ENCODE measurements at regions not wholly inside any gene's neighbourhood (a gene's known extent, or its start where the extent isn't known, plus 50 kb on each side); places are given as distances from the start of the nearest gene placed in this dataset.
"Not testable (repeated sequence)": the region's sequence is repeated elsewhere in the genome, so short reads cannot be mapped to it uniquely, and the experiment has no call there.

- H2AFZ ChIP-seq (ENCODE audit: low read depth, low read length): no peak overlapping the region
- H3K9me3 ChIP-seq (ENCODE audit: low read length): peaks cover 2% of the 10 kb centered on the region
- no peaks in the 10 kb centered on the region for H3K36me3 ChIP-seq (ENCODE audit: insufficient read depth, low read length)
- peaks cover 12% of the 10 kb centered on the region for H3K4me1 ChIP-seq (ENCODE audit: insufficient read depth, low read length)
- H3K27me3 ChIP-seq (ENCODE audit: insufficient read depth, low read length): no peaks in the 10 kb centered on the region
- no peak overlapping the region for H3K4me3 ChIP-seq (ENCODE audit: low read length)
These were observed 185.5 kb downstream of the HSD17B3 start for GRCh38 chr9:96116275-96117064.

GRCh38 chr9:96115836-96116235, 186.1 kb downstream of the HSD17B3 start:
- Histone ChIP-seq H3K36me3 (ENCODE audit: insufficient read depth, low read length) (no peaks in the 10 kb centered on the region), H3K4me1 (ENCODE audit: insufficient read depth, low read length) (peaks cover 12% of the 10 kb centered on the region), H3K4me3 (ENCODE audit: low read length) (no peak overlapping the region), H3K27me3 (ENCODE audit: insufficient read depth, low read length) (no peaks in the 10 kb centered on the region), H2AFZ (ENCODE audit: low read depth, low read length) (no peak overlapping the region), H3K9me3 (ENCODE audit: low read length) (peaks cover 2% of the 10 kb centered on the region)

- Histone ChIP-seq H3K36me3 (ENCODE audit: insufficient read depth, low read length) (no peaks in the 10 kb centered on the region), H3K9me3 (ENCODE audit: low read length) (no peaks in the 10 kb centered on the region), H3K4me3 (ENCODE audit: low read length) (no peak overlapping the region), H3K4me1 (ENCODE audit: insufficient read depth, low read length) (peaks cover 11% of the 10 kb centered on the region), H2AFZ (ENCODE audit: low read depth, low read length) (no peak overlapping the region), H3K27me3 (ENCODE audit: insufficient read depth, low read length) (no peaks in the 10 kb centered on the region)
These were observed 188.9 kb downstream of the HSD17B3 start for GRCh38 chr9:96113032-96113431.

- H3K27me3 ChIP-seq (ENCODE audit: insufficient read depth, low read length): no peaks in the 10 kb centered on the region
- no peak overlapping the region for H3K4me3 ChIP-seq (ENCODE audit: low read length)
- H3K9me3 ChIP-seq (ENCODE audit: low read length): peaks cover 2% of the 10 kb centered on the region
- H2AFZ ChIP-seq (ENCODE audit: low read depth, low read length): no peak overlapping the region
- H3K4me1 ChIP-seq (ENCODE audit: insufficient read depth, low read length): no peaks in the 10 kb centered on the region
- no peaks in the 10 kb centered on the region for H3K36me3 ChIP-seq (ENCODE audit: insufficient read depth, low read length)
These were observed 192.2 kb downstream of the HSD17B3 start for GRCh38 chr9:96109680-96110351.

- no peak overlapping the region for H2AFZ ChIP-seq (ENCODE audit: low read depth, low read length)
- H3K4me1 ChIP-seq (ENCODE audit: insufficient read depth, low read length): no peaks in the 10 kb centered on the region
- H3K4me3 ChIP-seq (ENCODE audit: low read length): no peak overlapping the region
- H3K9me3 ChIP-seq (ENCODE audit: low read length): peaks cover 2% of the 10 kb centered on the region
- no peaks in the 10 kb centered on the region for H3K36me3 ChIP-seq (ENCODE audit: insufficient read depth, low read length)
- H3K27me3 ChIP-seq (ENCODE audit: insufficient read depth, low read length): no peaks in the 10 kb centered on the region
These were observed 193.1 kb downstream of the HSD17B3 start for GRCh38 chr9:96108691-96109380.

- Histone ChIP-seq H2AFZ (ENCODE audit: low read depth, low read length) (no peak overlapping the region), H3K27me3 (ENCODE audit: insufficient read depth, low read length) (no peaks in the 10 kb centered on the region), H3K36me3 (ENCODE audit: insufficient read depth, low read length) (no peaks in the 10 kb centered on the region), H3K4me1 (ENCODE audit: insufficient read depth, low read length) (no peaks in the 10 kb centered on the region), H3K9me3 (ENCODE audit: low read length) (peaks cover 2% of the 10 kb centered on the region), H3K4me3 (ENCODE audit: low read length) (no peak overlapping the region)
These were observed 194.5 kb downstream of the HSD17B3 start for GRCh38 chr9:96107436-96107835.

- Histone ChIP-seq H3K9me3 (ENCODE audit: low read length) (peaks cover 2% of the 10 kb centered on the region), H3K4me1 (ENCODE audit: insufficient read depth, low read length) (peaks cover 21% of the 10 kb centered on the region), H3K27me3 (ENCODE audit: insufficient read depth, low read length) (no peaks in the 10 kb centered on the region), H3K4me3 (ENCODE audit: low read length) (no peak overlapping the region), H2AFZ (ENCODE audit: low read depth, low read length) (peak overlapping the region; percentile 30), H3K36me3 (ENCODE audit: insufficient read depth, low read length) (no peaks in the 10 kb centered on the region)
These were observed 201.3 kb downstream of the HSD17B3 start for GRCh38 chr9:96100385-96101300.

GRCh38 chr9:96090630-96091029, 211.3 kb downstream of the HSD17B3 start:
- not testable (repeated sequence) for H3K27me3 ChIP-seq (ENCODE audit: insufficient read depth, low read length); H2AFZ ChIP-seq (ENCODE audit: low read depth, low read length); H3K4me3 ChIP-seq (ENCODE audit: low read length); H3K9me3 ChIP-seq (ENCODE audit: low read length); H3K36me3 ChIP-seq (ENCODE audit: insufficient read depth, low read length)
- H3K4me1 ChIP-seq (ENCODE audit: insufficient read depth, low read length): peaks cover 14% of the 10 kb centered on the region

- H2AFZ ChIP-seq (ENCODE audit: low read depth, low read length): no peak overlapping the region
- peaks cover 2% of the 10 kb centered on the region for H3K9me3 ChIP-seq (ENCODE audit: low read length)
- H3K27me3 ChIP-seq (ENCODE audit: insufficient read depth, low read length): no peaks in the 10 kb centered on the region
- no peak overlapping the region for H3K4me3 ChIP-seq (ENCODE audit: low read length)
- peaks cover 14% of the 10 kb centered on the region for H3K4me1 ChIP-seq (ENCODE audit: insufficient read depth, low read length)
- no peaks in the 10 kb centered on the region for H3K36me3 ChIP-seq (ENCODE audit: insufficient read depth, low read length)
These were observed 212.4 kb downstream of the HSD17B3 start for GRCh38 chr9:96089452-96090085.

GRCh38 chr9:96088510-96088909, 213.0 kb downstream of the ERCC6L2 start:
- no peaks in the 10 kb centered on the region for H3K27me3 ChIP-seq (ENCODE audit: insufficient read depth, low read length)
- H3K36me3 ChIP-seq (ENCODE audit: insufficient read depth, low read length): no peaks in the 10 kb centered on the region
- no peak overlapping the region for H3K4me3 ChIP-seq (ENCODE audit: low read length)
- H3K9me3 ChIP-seq (ENCODE audit: low read length): peaks cover 2% of the 10 kb centered on the region
- peaks cover 14% of the 10 kb centered on the region for H3K4me1 ChIP-seq (ENCODE audit: insufficient read depth, low read length)
- H2AFZ ChIP-seq (ENCODE audit: low read depth, low read length): no peak overlapping the region

- Histone ChIP-seq H3K36me3 (ENCODE audit: insufficient read depth, low read length) (no peaks in the 10 kb centered on the region), H3K4me3 (ENCODE audit: low read length) (no peak overlapping the region), H2AFZ (ENCODE audit: low read depth, low read length) (no peak overlapping the region), H3K9me3 (ENCODE audit: low read length) (peaks cover 2% of the 10 kb centered on the region), H3K4me1 (ENCODE audit: insufficient read depth, low read length) (peaks cover 14% of the 10 kb centered on the region), H3K27me3 (ENCODE audit: insufficient read depth, low read length) (no peaks in the 10 kb centered on the region)
These were observed 212.3 kb downstream of the ERCC6L2 start for GRCh38 chr9:96087669-96088299.
